HG02884 (cell line): ENCODE measurements at regions not wholly inside any gene's neighbourhood (a gene's known extent, or its start where the extent isn't known, plus 50 kb on each side); places are given as distances from the start of the nearest gene placed in this dataset.

Experiments used
- ATAC-seq: cut with Tn5 transposase; IDR thresholded peaks from one replicate; pipeline ENCODE4 v1.9.1; 2021; ENCODE audit warnings: mild to moderate bottlenecking, moderate library complexity; ENCODE audit not compliant: unreplicated experiment

- ATAC-seq = no peak
Observed at GRCh38 chr13:90402102-90402501, 945.4 kb upstream of the MIR17HG start.

GRCh38 chr13:90402613-90403012 lies 944.9 kb upstream of the MIR17HG start:
- ATAC-seq = no peak

DNA sequence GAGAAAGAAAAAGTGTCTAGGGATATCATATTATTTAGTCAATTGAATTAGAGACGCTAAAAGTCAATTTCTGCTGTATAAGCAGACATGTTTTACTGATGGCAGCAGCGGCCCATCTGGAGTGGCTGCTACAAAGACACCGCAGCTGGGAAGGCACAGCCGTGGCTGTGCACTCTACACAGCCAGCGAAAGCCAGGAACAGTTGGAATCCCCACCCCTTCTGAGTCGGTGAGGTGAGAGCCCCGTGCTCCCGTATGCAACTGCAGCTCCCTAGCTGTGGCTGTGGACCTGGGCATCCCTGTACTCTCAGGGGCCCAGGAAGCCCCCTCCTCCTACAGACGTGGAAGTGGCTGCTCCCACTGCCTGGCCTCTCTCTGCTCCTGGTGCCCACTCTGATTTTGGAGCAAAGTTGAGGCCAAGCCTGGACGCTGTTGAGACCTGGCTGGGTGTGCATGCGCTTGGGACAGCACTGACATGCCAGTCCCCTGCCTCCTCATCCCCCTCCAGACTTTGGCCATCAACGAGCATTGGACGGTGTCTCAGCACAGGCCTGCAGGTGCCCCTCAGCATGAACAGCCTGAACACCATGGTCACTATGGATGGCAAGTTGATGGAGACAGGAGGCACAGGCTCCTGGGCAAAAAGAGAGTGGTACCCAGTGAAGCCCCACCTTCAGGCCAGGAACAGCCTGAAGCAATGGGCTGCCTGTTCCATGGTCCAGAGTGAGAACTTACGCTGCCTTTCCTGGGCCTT lies 944.0 kb upstream of the MIR17HG start:
- no peak for ATAC-seq

GRCh38 chr13:90405301-90405700 lies 942.2 kb upstream of the MIR17HG start:
- ATAC-seq = no peak

GRCh38 chr13:90412980-90413379 lies 934.5 kb upstream of the MIR17HG start:
- no peak for ATAC-seq

GRCh38 chr13:90413548-90413947 lies 933.9 kb upstream of the MIR17HG start:
- no peak for ATAC-seq

GRCh38 chr13:90414691-90415596 lies 932.5 kb upstream of the MIR17HG start:
- ATAC-seq = no peak

DNA sequence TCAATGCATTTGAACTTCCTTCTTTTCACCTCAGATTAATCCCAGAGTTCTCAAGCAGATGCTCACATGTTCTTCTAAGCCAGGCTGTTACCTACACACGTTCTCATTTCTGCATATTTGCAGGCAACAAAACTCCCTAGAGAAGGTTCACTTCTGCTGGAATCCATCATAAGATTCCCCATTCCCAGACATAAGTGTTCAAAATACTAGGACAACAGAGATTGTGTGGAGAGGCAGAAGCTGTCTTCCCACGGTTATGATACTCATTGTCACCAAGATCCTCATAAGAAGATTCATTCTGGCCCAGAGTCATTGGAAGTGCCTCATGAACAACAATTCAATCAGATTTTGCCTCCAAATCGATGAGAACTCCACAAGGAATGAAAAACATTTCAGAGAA lies 931.6 kb upstream of the MIR17HG start:
- ATAC-seq = no peak

GRCh38 chr13:90416519-90416918 lies 931.0 kb upstream of the MIR17HG start:
- ATAC-seq = no peak

DNA sequence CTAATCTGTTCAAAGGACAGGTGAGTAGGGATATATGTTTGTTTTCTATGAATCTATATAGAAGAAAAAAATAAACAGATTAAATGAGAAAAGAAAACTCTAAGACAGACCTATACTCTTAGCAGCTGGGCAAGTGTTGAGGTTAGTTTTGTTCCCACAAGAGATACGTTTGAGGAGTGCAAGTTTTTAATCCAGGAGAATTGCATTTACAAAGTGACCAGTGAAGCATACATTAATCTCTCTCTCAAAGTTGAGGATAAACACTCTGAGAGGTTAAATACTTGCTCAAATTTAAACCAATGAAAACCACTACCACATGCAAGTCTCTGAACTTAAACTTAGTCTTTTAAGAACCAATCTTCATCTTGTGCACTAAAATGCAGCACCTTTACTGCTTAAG lies 930.5 kb upstream of the MIR17HG start:
- no peak for ATAC-seq

- no peak for ATAC-seq
Observed at GRCh38 chr13:90420683-90421082, 926.8 kb upstream of the MIR17HG start.

DNA sequence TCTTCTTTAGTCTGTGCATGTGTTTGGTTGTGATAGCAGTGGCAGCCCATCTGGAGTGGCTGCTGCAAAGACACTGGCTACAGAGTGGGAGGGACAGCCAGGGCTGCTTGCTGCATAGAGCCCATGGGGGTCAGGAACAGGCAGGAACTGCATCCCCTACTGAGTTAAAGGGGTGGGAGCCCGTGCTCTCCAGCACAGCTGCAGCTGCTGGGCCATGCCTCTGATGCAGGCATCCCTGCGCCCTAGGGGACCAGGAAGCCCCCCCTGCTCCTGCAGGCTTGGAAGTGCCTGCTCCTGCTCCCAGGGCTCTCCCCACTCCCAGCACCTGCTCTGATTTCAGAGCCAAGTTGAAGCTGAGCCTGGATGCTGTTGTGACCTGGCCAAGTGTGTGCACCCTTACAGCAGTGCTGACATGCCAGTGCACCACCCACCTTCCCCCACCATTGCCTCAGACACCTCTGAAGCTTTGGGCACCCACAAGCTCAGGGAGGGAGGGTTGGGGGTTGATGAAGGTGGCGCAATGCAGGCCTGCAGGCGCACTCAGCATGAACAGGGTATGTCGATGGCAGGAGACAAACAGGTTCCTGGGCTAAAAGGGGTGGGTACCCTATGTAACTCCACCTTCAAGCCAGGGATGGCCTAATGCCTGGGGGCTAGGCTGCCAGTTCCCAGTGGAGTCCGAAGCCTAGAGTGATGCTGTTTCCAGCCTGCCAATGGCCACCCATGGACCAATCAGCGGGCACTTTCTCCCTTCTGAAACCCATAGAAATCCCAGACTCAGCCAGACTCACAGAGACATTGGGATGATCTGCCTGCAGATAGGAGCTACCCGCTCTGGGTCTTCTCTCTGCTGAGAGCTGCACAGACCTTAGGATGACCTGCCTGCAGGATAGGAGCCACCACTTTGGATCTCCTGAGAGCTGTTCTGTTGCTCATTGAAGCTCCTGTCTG lies 919.9 kb upstream of the MIR17HG start:
- ATAC-seq = no peak

DNA sequence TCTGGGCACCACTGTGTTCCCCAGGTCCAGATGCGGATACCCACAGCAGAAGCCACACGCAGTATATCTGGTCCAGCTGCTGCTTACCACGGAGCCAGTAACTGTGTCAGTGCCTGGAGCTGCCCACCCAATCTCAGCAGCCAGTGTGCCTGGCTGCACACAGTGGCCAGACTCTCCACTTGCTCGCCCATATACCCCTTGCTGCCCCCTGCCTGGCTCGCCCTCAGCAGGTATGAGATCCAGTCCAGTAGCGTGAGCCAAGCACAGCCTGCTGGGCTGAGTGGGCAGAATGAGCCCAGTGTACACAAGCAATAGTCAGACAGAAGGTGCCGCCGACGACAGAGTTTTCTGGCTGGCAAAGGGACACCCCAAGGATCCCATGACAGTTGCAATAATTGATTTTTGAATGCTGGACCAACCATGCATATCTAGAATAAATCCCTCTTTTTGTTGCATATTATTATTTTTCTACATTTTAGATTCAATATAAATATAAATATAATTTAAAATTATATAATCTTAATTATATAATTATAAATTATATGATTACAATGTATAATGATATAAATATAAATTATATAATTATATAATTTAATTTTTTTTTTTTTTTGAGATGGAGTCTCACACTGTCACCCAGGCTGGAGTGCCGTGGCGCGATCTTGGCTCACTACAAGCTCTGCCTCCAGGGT lies 918.8 kb upstream of the MIR17HG start:
- no peak for ATAC-seq

DNA sequence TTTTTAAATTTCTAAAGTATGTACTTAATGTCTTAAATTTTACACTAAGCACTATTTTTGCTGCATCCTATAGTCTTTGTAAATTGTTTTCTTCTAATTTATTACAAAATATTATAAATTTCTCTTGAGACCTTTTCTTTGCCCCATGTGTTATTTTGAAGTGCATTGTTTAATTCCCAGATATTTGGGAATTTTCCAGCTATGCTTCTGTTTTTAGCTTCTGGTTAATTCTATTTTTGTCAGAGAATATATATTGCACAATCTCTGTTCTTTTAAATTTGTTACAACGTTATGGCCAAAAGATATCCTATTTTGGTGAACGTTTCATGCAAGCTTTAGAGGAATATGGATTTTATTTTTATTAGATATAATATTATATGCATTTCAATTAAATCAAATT lies 917.4 kb upstream of the MIR17HG start:
- ATAC-seq = no peak

GRCh38 chr13:90436697-90437096 lies 910.8 kb upstream of the MIR17HG start:
- ATAC-seq = no peak

DNA sequence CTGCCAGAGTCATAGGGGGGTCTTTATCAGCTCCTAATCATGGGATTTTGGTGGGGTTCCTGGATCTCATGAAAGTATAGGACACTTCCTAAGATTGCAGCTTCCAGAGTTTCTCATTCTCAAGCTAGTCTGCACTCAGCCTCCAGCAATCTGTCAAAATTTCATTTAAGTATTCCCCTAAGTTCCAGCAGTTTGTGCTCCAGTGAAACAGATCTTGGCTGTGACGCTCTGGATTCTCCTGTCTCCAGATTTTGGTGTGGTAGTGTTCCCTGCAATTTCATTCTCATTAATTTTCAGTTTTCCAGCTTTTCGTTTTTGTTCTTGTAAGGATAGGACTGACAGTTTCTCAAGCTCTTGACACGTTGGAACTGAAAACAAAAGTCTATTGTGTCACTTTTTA lies 908.9 kb upstream of the MIR17HG start:
- ATAC-seq = no peak

DNA sequence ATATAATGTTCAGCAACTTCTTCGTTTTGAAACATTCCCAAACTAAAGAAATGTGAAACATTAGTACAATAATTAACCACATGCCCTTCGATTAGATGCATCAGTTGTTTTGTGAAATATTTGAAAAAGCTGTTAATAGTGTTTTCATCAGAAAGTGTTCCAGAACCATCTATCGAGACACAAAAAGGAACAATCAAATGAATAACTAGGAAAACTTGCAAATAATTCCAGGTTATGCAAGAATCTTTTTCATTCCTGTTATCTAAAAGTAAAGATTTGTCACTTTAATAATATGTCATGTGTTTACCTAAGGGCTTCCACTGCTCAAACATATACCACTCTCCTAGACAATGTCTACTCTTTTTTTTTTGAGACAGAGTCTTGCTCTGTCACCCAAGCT lies 904.2 kb upstream of the MIR17HG start:
- ATAC-seq = no peak

DNA sequence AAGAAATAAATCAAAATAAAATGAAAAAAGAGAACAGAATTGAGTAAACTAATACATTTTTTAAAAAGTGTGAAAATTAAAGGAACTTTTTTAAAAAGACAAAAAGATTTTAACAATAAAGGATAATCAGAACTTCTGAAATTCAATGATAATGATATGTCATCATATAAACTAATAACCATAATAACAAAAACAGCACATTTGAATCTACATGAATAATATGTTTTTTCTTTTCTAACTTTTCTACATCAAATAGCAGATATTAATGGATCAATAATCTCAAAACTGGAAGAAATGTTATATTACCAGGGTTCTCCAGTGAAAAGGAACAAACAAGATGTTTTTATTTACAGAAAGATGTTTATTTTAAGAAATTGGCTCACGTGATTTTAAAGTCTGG lies 903.3 kb upstream of the MIR17HG start:
- no peak for ATAC-seq

DNA sequence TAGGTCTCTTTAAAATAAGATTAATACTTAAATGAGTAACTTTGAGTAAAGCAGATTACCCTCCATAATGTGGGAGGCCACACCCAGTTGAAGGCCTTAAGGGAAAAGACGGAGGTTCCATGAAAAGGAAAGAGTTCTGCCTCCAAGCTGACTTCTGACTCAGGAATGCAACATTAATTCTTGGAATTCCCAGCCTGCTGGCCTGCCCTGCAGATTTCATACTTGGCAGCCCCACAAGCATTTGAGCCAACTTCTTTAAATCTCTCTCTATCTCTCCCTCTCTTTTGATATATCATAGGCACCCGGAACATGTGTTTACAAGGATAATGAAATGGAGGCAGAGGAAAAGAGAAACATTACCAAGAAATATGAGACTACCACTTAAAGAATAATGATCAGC lies 902.3 kb upstream of the MIR17HG start:
- ATAC-seq = no peak

GRCh38 chr13:90447034-90447733 lies 900.3 kb upstream of the MIR17HG start:
- no peak for ATAC-seq
